HCT116 (cell line): ENCODE measurements at regions not wholly inside any gene's neighbourhood (a gene's known extent, or its start where the extent isn't known, plus 50 kb on each side); places are given as distances from the start of the nearest gene placed in this dataset.

Source experiments
- ATAC-seq: fragments of 200-7000 bp; cut with Tn5 transposase; 2 replicates; pipeline ENCODE4 v1.9.1; 2020; ENCODE audit warnings: mild to moderate bottlenecking, moderate library complexity
- BruUV-seq: library from RNA; stranded (reverse); fragments of 400-500 nt; replicated peaks from 2 replicates; lab custom pipeline; 2021; lab: Mats Ljungman, UMichigan
- CTCF ChIA-PET: fragments of 300-600 bp; sonication (Branson Sonifier 250); formaldehyde crosslinking; loops from one replicate; lab custom pipeline; 2021; ENCODE audit warnings: antibody characterized with exemption; lab: Charles Lee
- POLR2A ChIA-PET: fragments of 300-600, 350-600 bp; sonication (Branson Sonifier 250); formaldehyde crosslinking; loops from one replicate; lab custom pipeline; 2021; ENCODE audit warnings: antibody characterized with exemption; lab: Charles Lee
- RAD21 ChIA-PET, 2 experiments: fragments of 300-600 bp; sonication (Branson Sonifier 250); formaldehyde crosslinking; loops; one replicate each; lab custom pipeline; 2023; ENCODE audit warnings: low total read pairs in 2 of 2; ENCODE audit not compliant: uncharacterized antibody in 2 of 2, unreplicated experiment in 2 of 2, low non-redundant PET in 1 of 2; lab: Charles Lee
- DNase-seq: peaks from one replicate; pipeline ENCODE4 v3.0.0-alpha.2; 2010; ENCODE audit warnings: low read depth, low spot score
- H2AFZ ChIP-seq: fragments of 200-600 bp; shearing (Covaris generic), sonication (generic); 2 replicates; pipeline ENCODE4 v1.6.1; 2017; ENCODE audit warnings: low read depth, mixed run types, mixed read lengths, antibody characterized with exemption, low read length; ENCODE audit not compliant: poor library complexity, severe bottlenecking
- H3K27ac ChIP-seq: 2 replicates; pipeline ENCODE4 v1.5.1; 2012; ENCODE audit warnings: low read depth, low read length
- H3K27me3 ChIP-seq: fragments of 200-600 bp; sonication (generic); 2 replicates; pipeline ENCODE4 v1.6.1; 2016; ENCODE audit warnings: mixed run types, low read length, mixed read lengths; ENCODE audit not compliant: insufficient read depth
- H3K36me3 ChIP-seq, 2 experiments: fragments of 200-500 bp in 1 of 2; fragments of 200-600 bp in 1 of 2; sonication (Bioruptor generic) in 1 of 2; sonication (generic) in 1 of 2; 2 replicates each; pipeline versions ENCODE4 v1.5.1 to v1.6.1; 2014 to 2016; ENCODE audit warnings: low read length in 2 of 2, inconsistent platforms in 1 of 2, mixed read lengths in 1 of 2, mixed run types in 1 of 2; ENCODE audit not compliant: insufficient read depth in 2 of 2, control insufficient read depth in 1 of 2
- H3K4me1 ChIP-seq, 2 experiments: fragments of 200-600 bp in 1 of 2; sonication (generic) in 1 of 2; 2 replicates each; pipeline versions ENCODE4 v1.5.1 to v1.6.1; 2012 to 2017; ENCODE audit warnings: low read length in 2 of 2, inconsistent platforms in 1 of 2, mild to moderate bottlenecking in 1 of 2, mixed read lengths in 1 of 2, mixed run types in 1 of 2, moderate library complexity in 1 of 2; ENCODE audit not compliant: insufficient read depth in 2 of 2, control insufficient read depth in 1 of 2
- H3K4me2 ChIP-seq: fragments of 200-600 bp; sonication (generic); 2 replicates; pipeline ENCODE4 v1.6.1; 2017; ENCODE audit warnings: mixed run types, low read length, mixed read lengths
- H3K4me3 ChIP-seq, 2 experiments: fragments of 200-600 bp in 1 of 2; sonication (generic) in 1 of 2; replicated peaks in 1 of 2; 2 replicates each; pipeline ENCODE4 v1.5.1; 2011 to 2016; ENCODE audit warnings: low read length in 2 of 2, control low read depth in 1 of 2, low read depth in 1 of 2, mild to moderate bottlenecking in 1 of 2, mixed read lengths in 1 of 2, mixed run types in 1 of 2
- H3K79me2 ChIP-seq: fragments of 200-600 bp; sonication (generic); 2 replicates; pipeline ENCODE4 v1.6.1; 2017; ENCODE audit warnings: mild to moderate bottlenecking, mixed run types, low read length, moderate library complexity, mixed read lengths; ENCODE audit not compliant: insufficient read depth
- H3K9ac ChIP-seq: fragments of 200-600 bp; sonication (generic); 2 replicates; pipeline ENCODE4 v1.6.1; 2016; ENCODE audit warnings: low read length, mixed read lengths
- H3K9me2 ChIP-seq: fragments of 200-600 bp; sonication (generic), shearing (Covaris generic); 2 replicates; pipeline ENCODE4 v1.6.1; 2017; ENCODE audit warnings: mixed run types, mild to moderate bottlenecking, moderate library complexity; ENCODE audit not compliant: insufficient read depth
- H3K9me3 ChIP-seq, 2 experiments: fragments of 200-500 bp in 1 of 2; fragments of 200-600 bp in 1 of 2; sonication (Bioruptor generic) in 1 of 2; sonication (generic) in 1 of 2; 2 replicates each; pipeline ENCODE4 v1.6.1; 2014 to 2017; ENCODE audit warnings: low read length in 2 of 2, mixed read lengths in 2 of 2, inconsistent platforms in 1 of 2, low read depth in 1 of 2, mild to moderate bottlenecking in 1 of 2, mixed run types in 1 of 2, moderate library complexity in 1 of 2; ENCODE audit not compliant: control insufficient read depth in 1 of 2, insufficient read depth in 1 of 2
- H4K20me1 ChIP-seq: fragments of 200-600 bp; sonication (generic), shearing (Covaris generic); 2 replicates; pipeline ENCODE4 v1.6.1; 2017; ENCODE audit warnings: mixed run types, mild to moderate bottlenecking, moderate library complexity; ENCODE audit not compliant: insufficient read depth
- CEBPB ChIP-seq: IDR thresholded peaks from 2 replicates; pipeline ENCODE4 v1.6.1; 2012; ENCODE audit warnings: low read depth
- EGR1 ChIP-seq: IDR thresholded peaks from 2 replicates; pipeline ENCODE4 v1.6.1; 2012; ENCODE audit warnings: low read depth
- TCF7L2 ChIP-seq: IDR thresholded peaks from 2 replicates; pipeline ENCODE4 v1.7.0; 2011; ENCODE audit warnings: borderline replicate concordance, inconsistent platforms; ENCODE audit not compliant: insufficient read depth, insufficient read length; ENCODE audit errors: extremely low read depth
- ZNF274 ChIP-seq: fragments of 200-500 bp; sonication (Bioruptor generic); IDR thresholded peaks from 2 replicates; pipeline ENCODE4 v1.6.1; 2014; ENCODE audit warnings: mild to moderate bottlenecking, low read depth, low read length, inconsistent platforms
- intact Hi-C: fragments of 100-400 bp; cut with micrococcal nuclease; formaldehyde crosslinking; loops from 2 replicates; pipeline ENCODE4 v1.10.0; 2022
- TF ChIP-seq, protein P1 (sequence below): IDR thresholded peaks from 2 replicates; pipeline ENCODE4 v1.6.1; 2012
- TF ChIP-seq, protein P2 (sequence below): IDR thresholded peaks from 2 replicates; pipeline ENCODE4 v1.6.1; 2012; ENCODE audit warnings: low read depth

DNA sequence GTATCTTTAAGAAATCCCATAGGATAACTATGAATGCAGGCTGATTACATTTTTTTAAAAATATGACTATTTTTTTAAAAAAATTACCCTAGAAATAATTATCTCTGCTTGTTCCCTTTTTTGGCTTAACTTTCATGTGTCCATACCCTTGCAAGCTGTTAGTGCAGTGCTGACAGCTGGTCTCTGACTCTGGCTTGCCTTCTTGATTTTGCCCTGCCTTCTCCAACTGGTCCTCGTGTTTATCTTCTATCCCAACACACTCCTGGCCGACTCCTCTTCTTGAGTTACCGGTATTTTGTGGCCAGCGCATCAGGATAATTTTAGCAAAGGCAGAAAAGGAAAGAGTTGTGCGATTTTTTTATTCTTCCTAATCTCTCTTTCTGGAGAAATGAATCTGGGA is 111.7 kb upstream of the STARD3NL start:
- Histone ChIP-seq H3K4me1 (no peaks in the 10 kb centered on the region), H3K9me2 (no peaks in the 10 kb centered on the region), H3K4me3 (no peak overlapping the region), H3K27ac (no peak overlapping the region), H2AFZ (no peak overlapping the region), H4K20me1 (no peaks in the 10 kb centered on the region; the same call in 1 of the 2 replicates), H3K79me2 (no peaks in the 10 kb centered on the region), H3K36me3 (no peaks in the 10 kb centered on the region), H3K9ac (no peak overlapping the region), H3K9me3 (no peaks in the 10 kb centered on the region), H3K27me3 (0 out of 2 replicates have a peak, but pooled peaks cover 4% of the 10 kb centered on the region), H3K4me2 (no peak overlapping the region)
- POLR2A ChIA-PET: no interaction called here
- intact Hi-C loops: no loop called here
- TF ChIP-seq TCF7L2: no peak
- TF ChIP-seq, protein P1, sequence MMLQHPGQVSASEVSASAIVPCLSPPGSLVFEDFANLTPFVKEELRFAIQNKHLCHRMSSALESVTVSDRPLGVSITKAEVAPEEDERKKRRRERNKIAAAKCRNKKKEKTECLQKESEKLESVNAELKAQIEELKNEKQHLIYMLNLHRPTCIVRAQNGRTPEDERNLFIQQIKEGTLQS: no peak
- no peak for TF ChIP-seq ZNF274
- TF ChIP-seq, protein P2, sequence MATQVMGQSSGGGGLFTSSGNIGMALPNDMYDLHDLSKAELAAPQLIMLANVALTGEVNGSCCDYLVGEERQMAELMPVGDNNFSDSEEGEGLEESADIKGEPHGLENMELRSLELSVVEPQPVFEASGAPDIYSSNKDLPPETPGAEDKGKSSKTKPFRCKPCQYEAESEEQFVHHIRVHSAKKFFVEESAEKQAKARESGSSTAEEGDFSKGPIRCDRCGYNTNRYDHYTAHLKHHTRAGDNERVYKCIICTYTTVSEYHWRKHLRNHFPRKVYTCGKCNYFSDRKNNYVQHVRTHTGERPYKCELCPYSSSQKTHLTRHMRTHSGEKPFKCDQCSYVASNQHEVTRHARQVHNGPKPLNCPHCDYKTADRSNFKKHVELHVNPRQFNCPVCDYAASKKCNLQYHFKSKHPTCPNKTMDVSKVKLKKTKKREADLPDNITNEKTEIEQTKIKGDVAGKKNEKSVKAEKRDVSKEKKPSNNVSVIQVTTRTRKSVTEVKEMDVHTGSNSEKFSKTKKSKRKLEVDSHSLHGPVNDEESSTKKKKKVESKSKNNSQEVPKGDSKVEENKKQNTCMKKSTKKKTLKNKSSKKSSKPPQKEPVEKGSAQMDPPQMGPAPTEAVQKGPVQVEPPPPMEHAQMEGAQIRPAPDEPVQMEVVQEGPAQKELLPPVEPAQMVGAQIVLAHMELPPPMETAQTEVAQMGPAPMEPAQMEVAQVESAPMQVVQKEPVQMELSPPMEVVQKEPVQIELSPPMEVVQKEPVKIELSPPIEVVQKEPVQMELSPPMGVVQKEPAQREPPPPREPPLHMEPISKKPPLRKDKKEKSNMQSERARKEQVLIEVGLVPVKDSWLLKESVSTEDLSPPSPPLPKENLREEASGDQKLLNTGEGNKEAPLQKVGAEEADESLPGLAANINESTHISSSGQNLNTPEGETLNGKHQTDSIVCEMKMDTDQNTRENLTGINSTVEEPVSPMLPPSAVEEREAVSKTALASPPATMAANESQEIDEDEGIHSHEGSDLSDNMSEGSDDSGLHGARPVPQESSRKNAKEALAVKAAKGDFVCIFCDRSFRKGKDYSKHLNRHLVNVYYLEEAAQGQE: no peak
- TF ChIP-seq CEBPB: no peak
- no peak for TF ChIP-seq EGR1
- RAD21 ChIA-PET: no interaction called here
- CTCF ChIA-PET: no interaction called here
- no peak for ATAC-seq
- no peak for DNase-seq
- BruUV-seq: no TSS peak
